Heart right ventricle (tissue), 16 donors: ENCODE measurements at regions not wholly inside any gene's neighbourhood (a gene's known extent, or its start where the extent isn't known, plus 50 kb on each side); places are given as distances from the start of the nearest gene placed in this dataset.

ENCODE experiments used
- ATAC-seq, 8 donors: fragments of 200-7000 bp; cut with Tn5 transposase; one replicate each; pipeline ENCODE4 v1.9.1; 2020; ENCODE audit warnings: mild to moderate bottlenecking in 8 of 8, moderate library complexity in 8 of 8, moderate number of reproducible peaks in 1 of 8
- DNase-seq, 2 donors: peaks; one replicate each; pipeline ENCODE4 v3.0.0-alpha.2; 2020
- H3K27ac ChIP-seq, 10 donors: fragments of 200-600 bp; sonication (generic) in 2 of 10; one replicate each; pipeline versions ENCODE4 v1.5.0 to v1.8.0; 2020 to 2022; ENCODE audit warnings: mild to moderate bottlenecking in 3 of 10
- H3K27me3 ChIP-seq, 7 donors: fragments of 200-600 bp; one replicate each; pipeline ENCODE4 v1.8.0; 2021 to 2022; ENCODE audit warnings: mild to moderate bottlenecking in 2 of 7
- H3K36me3 ChIP-seq, 9 donors: fragments of 200-600 bp; sonication (generic) in 1 of 9; one replicate each; pipeline versions ENCODE4 v1.5.0 to v1.8.0; 2020 to 2022; ENCODE audit warnings: mild to moderate bottlenecking in 2 of 9
- H3K4me1 ChIP-seq, 9 donors: fragments of 200-600 bp; sonication (generic) in 1 of 9; one replicate each; pipeline versions ENCODE4 v1.5.0 to v1.8.0; 2020 to 2022; ENCODE audit warnings: mild to moderate bottlenecking in 4 of 9
- H3K4me3 ChIP-seq, 10 donors: fragments of 200-600 bp; sonication (generic) in 2 of 10; one replicate each; pipeline versions ENCODE4 v1.5.0 to v1.8.0; 2020 to 2022; ENCODE audit warnings: mild to moderate bottlenecking in 7 of 10, moderate library complexity in 2 of 10
- H3K9me3 ChIP-seq, 11 donors: fragments of 200-600 bp in 10 of 11; sonication (generic) in 2 of 11; one replicate each; pipeline versions ENCODE4 v1.5.0 to v1.8.0; 2013 to 2022; ENCODE audit warnings: mild to moderate bottlenecking in 2 of 11, control low read depth in 1 of 11, moderate library complexity in 1 of 11
- WGBS, 2 donors: extraction: QIAGEN DNeasy Blood & Tissue Kit; methylation state at CpG; one replicate each; pipeline ENCODE4 v1.1.7; 2013; ENCODE audit warnings: inconsistent platforms in 1 of 2; 5-methylcytosine and 5-hydroxymethylcytosine counted together
- intact Hi-C, 10 donors: fragments of 100-400 bp; cut with DNase I; formaldehyde crosslinking; loops; one replicate each; pipeline versions ENCODE4 v1.11.1 to v1.14.2; 2022
- TF ChIP-seq, protein P1 (sequence below), 9 donors: fragments of 200-600 bp; sonication (generic) in 2 of 9; IDR thresholded peaks; one replicate each; pipeline versions ENCODE4 v1.5.0 to v1.8.0; 2021 to 2022; ENCODE audit warnings: antibody characterized with exemption in 9 of 9, mild to moderate bottlenecking in 5 of 9, moderate library complexity in 1 of 9
- donor health status: Arrhythmogenic right ventricular cardiomyopathy.
- donor health status: ischemic (EF 13 %, LVEDD 7.1; RV severe dilation, severe dysfunction).
- donor health status: healthy with polysubstance abuse.
- donor health status: DM: no; HTN: yes; CAD: no.
- donor health status: DM: no; HTN: no; CAD: no.
- donor health status: ischemic (EF 25% LVEDD 6.9; RV normal size, moderate dysfunction).
- donor health status: ischemic (EF 25% LVEDD 5.7; RV mildly dilated, moderate dysfunction).
- donor health status: healthy.
- donor health status: DM: yes; HTN: yes; CAD: no.
- donor health status: Ischemic cardiomyopathy.
- donor health status: ischemic (EF 35%, LVEDD 5.7; RV mildly dilated, moderate dysfunction).
- donor health status: nonischemic (EF 11% LVEDD 7.7; RV severe dilation, severe dysfunction).
- donor health status: DM: yes; HTN: yes; CAD: no.
- donor health status: PGD.
- donor health status: ischemic (EF 29% LVEDD 5.4; RV normal size, mild dysfunction).
- donor health status: nonischemic (EF 23%, LVEDD 6.1; RV moderate dilation, normal function).

DNA sequence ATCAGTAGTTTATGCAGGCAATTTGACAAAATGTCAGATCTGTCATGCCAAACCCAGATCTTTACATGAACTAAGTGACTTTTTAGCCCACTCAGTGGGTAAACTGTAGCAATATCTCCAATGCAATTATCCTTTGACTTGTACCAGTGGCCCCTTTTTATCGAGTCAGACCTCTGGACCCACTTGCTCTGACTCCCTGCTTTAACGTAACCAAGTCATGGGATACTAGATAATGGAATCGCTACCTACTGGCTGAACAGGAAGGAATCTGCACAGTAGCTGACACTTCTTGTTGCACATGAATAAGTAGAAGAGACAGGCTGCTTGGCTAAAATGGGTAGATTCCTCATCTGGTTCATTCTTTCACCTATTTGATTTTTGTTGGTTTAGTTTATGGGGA is 128.4 kb upstream of the LYPLAL1 start:
- H3K4me3 ChIP-seq, result no peak overlapping the region
- TF ChIP-seq, protein P1, sequence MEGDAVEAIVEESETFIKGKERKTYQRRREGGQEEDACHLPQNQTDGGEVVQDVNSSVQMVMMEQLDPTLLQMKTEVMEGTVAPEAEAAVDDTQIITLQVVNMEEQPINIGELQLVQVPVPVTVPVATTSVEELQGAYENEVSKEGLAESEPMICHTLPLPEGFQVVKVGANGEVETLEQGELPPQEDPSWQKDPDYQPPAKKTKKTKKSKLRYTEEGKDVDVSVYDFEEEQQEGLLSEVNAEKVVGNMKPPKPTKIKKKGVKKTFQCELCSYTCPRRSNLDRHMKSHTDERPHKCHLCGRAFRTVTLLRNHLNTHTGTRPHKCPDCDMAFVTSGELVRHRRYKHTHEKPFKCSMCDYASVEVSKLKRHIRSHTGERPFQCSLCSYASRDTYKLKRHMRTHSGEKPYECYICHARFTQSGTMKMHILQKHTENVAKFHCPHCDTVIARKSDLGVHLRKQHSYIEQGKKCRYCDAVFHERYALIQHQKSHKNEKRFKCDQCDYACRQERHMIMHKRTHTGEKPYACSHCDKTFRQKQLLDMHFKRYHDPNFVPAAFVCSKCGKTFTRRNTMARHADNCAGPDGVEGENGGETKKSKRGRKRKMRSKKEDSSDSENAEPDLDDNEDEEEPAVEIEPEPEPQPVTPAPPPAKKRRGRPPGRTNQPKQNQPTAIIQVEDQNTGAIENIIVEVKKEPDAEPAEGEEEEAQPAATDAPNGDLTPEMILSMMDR (IDR thresholded peaks at IDR 0.05), result no peak
- DNase-seq (no peak), ATAC-seq (no peak)
- WGBS, 2 donors, result 92 to 96% methylated on average over 3 of the region's 3 CpGs
- no peaks in the 10 kb centered on the region for H3K27me3 ChIP-seq
- no peaks in the 10 kb centered on the region for H3K36me3 ChIP-seq
- peaks cover 0 to 4% (median 0%) of the 10 kb centered on the region in 9 donors for H3K4me1 ChIP-seq
- H3K9me3 ChIP-seq, result peaks cover 0 to 8% (median 0%) of the 10 kb centered on the region in 11 donors
- H3K27ac ChIP-seq, result no peak overlapping the region
- intact Hi-C loops, result no loop called here

DNA sequence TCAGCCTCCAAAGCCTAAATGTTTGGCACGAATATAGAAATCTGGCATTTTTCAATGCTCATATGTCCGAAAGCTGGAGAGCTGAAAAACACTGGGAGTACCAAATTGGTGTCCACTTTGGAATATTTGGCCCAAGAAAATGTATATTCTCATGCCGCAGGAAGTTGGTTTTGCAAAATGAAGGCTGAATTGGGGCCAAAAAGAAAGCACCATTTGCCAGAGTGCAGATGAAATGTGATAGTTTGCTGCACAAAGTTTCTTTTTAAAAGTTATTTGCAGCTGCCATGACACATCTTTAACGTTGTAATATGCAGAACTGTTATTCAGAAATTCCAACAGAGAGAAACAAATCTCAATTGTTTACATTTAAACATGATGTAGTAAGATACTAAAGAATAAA is 124.2 kb upstream of the LYPLAL1 start:
- TF ChIP-seq, protein P1 (IDR thresholded peaks at IDR 0.05), result no peak
- no peak for ATAC-seq
- Histone ChIP-seq H3K36me3 (no peaks in the 10 kb centered on the region), H3K27ac (no peak overlapping the region), H3K27me3 (no peaks in the 10 kb centered on the region), H3K4me3 (no peak overlapping the region), H3K4me1 (no peaks in the 10 kb centered on the region), H3K9me3 (no peaks in the 10 kb centered on the region)
- WGBS, 2 donors, result 75 to 78% methylated on average over 4 of the region's 4 CpGs
- intact Hi-C loops, result no loop called here
- DNase-seq, result no peak

DNA sequence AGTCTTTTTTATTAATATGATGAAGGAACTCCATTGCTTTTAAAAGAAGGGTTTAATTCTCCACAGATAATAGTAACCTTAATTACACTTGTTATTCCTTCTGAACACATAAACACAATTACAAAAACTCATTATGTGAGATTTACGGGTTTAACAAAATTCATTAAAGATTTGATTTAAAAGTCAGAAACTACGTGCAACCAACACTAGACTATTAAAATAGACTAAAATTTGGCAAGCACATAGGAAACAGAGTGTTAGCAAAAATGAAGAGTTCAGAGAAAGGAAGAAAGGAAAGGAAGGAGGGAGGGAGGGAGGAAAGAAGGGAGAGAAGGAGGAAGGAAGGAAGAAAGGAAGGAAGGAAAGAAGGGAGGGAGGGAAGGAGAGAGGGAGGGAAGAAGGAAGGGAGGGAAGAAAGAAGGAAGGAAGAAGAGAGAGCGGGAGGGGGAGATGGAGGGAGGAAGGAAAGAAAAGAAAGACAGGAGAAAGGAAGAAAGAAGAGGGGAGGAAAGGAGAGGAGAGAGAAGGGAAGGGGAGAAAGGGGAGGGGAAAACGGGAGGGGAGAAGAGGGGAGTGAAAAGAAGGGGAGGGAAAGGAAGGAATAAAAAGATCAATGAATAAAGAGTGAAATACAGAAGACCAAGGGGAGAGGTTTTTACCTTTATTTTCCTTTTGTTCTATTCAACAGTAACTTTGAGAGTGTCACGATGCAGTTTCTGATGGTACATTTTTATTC is 123.4 kb upstream of the LYPLAL1 start:
- Histone ChIP-seq H3K27me3 (no peaks in the 10 kb centered on the region), H3K27ac (no peak overlapping the region), H3K36me3 (no peaks in the 10 kb centered on the region), H3K4me3 (no peak overlapping the region), H3K9me3 (no peaks in the 10 kb centered on the region), H3K4me1 (no peaks in the 10 kb centered on the region)
- DNase-seq, result no peak
- TF ChIP-seq, protein P1 (IDR thresholded peaks at IDR 0.05), result no peak
- intact Hi-C loops, result no loop called here
- WGBS, 2 donors, result 81 to 84% methylated on average over 5 of the region's 5 CpGs
- ATAC-seq, result no peak

DNA sequence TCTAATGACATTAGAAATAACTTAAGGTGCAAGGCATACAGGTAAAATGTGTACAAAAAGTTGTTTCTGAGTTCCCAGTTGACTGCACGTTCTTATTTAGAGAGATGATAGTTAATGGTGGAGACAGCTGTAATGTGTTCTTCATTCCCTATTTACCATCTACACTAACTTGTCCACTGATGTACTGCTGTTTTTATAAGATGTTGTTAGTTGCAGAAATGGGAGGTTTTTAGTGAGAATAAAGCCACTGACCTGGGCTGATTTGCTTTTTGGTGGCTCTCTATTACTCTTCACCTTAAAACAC is 122.9 kb upstream of the LYPLAL1 start:
- WGBS, 2 donors, result 0 to 84% methylated on average over 1 of the region's 1 CpG
- no peak overlapping the region for H3K4me3 ChIP-seq
- TF ChIP-seq, protein P1 (IDR thresholded peaks at IDR 0.05), result no peak
- H3K27me3 ChIP-seq, result no peaks in the 10 kb centered on the region
- DNase-seq (no peak), ATAC-seq (no peak)
- no peaks in the 10 kb centered on the region for H3K9me3 ChIP-seq
- H3K4me1 ChIP-seq, result no peaks in the 10 kb centered on the region
- no peak overlapping the region for H3K27ac ChIP-seq
- no peaks in the 10 kb centered on the region for H3K36me3 ChIP-seq
- intact Hi-C loops, result no loop called here
